ENCODE measurements at regions not wholly inside any gene's neighbourhood (a gene's known extent, or its start where the extent isn't known, plus 50 kb on each side); places are given as distances from the start of the nearest gene placed in this dataset.

DNA sequence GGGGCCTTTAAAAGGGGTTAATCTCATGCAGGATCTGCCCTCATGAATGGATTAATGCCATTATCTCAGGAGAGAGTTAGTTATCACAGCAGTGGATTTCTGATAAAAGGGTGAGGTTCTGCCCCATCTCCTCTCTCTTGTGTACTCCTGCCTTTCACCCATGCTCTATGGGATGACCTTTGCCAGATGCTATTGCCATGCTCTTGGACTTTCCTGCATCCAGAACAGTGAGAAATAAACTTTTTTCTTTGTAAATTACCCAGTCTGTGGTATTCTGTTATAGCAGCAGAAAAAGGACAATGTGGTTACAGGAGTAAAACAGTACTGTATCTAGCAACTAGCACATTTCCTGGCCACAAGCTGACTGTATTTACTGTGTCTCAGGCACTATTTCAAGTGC, 58.0 kb upstream of the CCN2 start:
- Mint-ChIP-seq H3K4me3 (no peak overlapping the region), H3K27ac (no peak overlapping the region), H3K27me3 (no peaks in the 10 kb centered on the region), H3K4me1 (ENCODE audit: low read depth) (no peaks in the 10 kb centered on the region), H3K9me3 (no peaks in the 10 kb centered on the region), H3K36me3 (ENCODE audit: low read depth) (no peaks in the 10 kb centered on the region)
- ChIA-PET POLR2A (no interaction called here), CTCF (no interaction called here)
- TF ChIP-seq CTCF (IDR thresholded peaks at IDR 0.05): no peak
- H3K4me1 ChIP-seq (ENCODE audit: insufficient read depth, low read length): no peaks in the 10 kb centered on the region
- no peaks in the 10 kb centered on the region for H3K27me3 ChIP-seq (ENCODE audit: control insufficient read depth in 1 of 2, insufficient read depth in 2 of 2, low read length in 2 of 2)
- intact Hi-C loops (cut with DNase I, micrococcal nuclease): no loop called here
- H3K36me3 ChIP-seq (ENCODE audit: insufficient read depth, low read length): no peaks in the 10 kb centered on the region
- no peaks in the 10 kb centered on the region for H3K9me3 ChIP-seq (ENCODE audit: control insufficient read depth in 1 of 2, insufficient read depth in 1 of 2, low read length in 2 of 2)
- no peak for ATAC-seq (ENCODE audit: poor library complexity)
- H3K4me3 ChIP-seq (ENCODE audit: low read length): no peak overlapping the region
- no peak for DNase-seq
- H3K27ac ChIP-seq (ENCODE audit: low read depth in 1 of 2, low read length in 2 of 2): no peak overlapping the region

GRCh38 chr6:132007474-132008190, 56.5 kb upstream of the CCN2 start:
- no peaks in the 10 kb centered on the region for H3K4me1 ChIP-seq (ENCODE audit: insufficient read depth, low read length)
- no peak overlapping the region for H3K27ac ChIP-seq (ENCODE audit: low read depth in 1 of 2, low read length in 2 of 2)
- no peak overlapping the region for H3K4me3 Mint-ChIP-seq
- H3K4me3 ChIP-seq (ENCODE audit: low read length): no peak overlapping the region
- TF ChIP-seq CTCF (IDR thresholded peaks at IDR 0.05): no peak
- H3K4me1 Mint-ChIP-seq (ENCODE audit: low read depth): no peaks in the 10 kb centered on the region
- ATAC-seq (ENCODE audit: poor library complexity) (no peak), DNase-seq (no peak)
- no peaks in the 10 kb centered on the region for H3K36me3 Mint-ChIP-seq (ENCODE audit: low read depth)
- intact Hi-C loops (cut with DNase I, micrococcal nuclease): no loop called here
- CTCF ChIA-PET: interaction anchor here (1.3 kb wide), 2 partner anchors 9 to 11 kb away, joined by 3 read pairs; no protein-coding TSS in a partner anchor
- H3K27me3 ChIP-seq (ENCODE audit: control insufficient read depth in 1 of 2, insufficient read depth in 2 of 2, low read length in 2 of 2): no peaks in the 10 kb centered on the region
- H3K27ac Mint-ChIP-seq: no peak overlapping the region
- no peaks in the 10 kb centered on the region for H3K27me3 Mint-ChIP-seq
- H3K9me3 ChIP-seq (ENCODE audit: control insufficient read depth in 1 of 2, insufficient read depth in 1 of 2, low read length in 2 of 2): no peaks in the 10 kb centered on the region
- POLR2A ChIA-PET: no interaction called here
- no peaks in the 10 kb centered on the region for H3K36me3 ChIP-seq (ENCODE audit: insufficient read depth, low read length)
- peaks cover 2% of the 10 kb centered on the region for H3K9me3 Mint-ChIP-seq

GRCh38 chr6:132005178-132005577, 54.0 kb upstream of the CCN2 start:
- ChIA-PET CTCF (no interaction called here), POLR2A (no interaction called here)
- TF ChIP-seq CTCF (IDR thresholded peaks at IDR 0.05): no peak
- Histone ChIP-seq H3K27me3 (ENCODE audit: control insufficient read depth in 1 of 2, insufficient read depth in 2 of 2, low read length in 2 of 2) (no peaks in the 10 kb centered on the region), H3K4me1 (ENCODE audit: insufficient read depth, low read length) (no peaks in the 10 kb centered on the region), H3K27ac (ENCODE audit: low read depth in 1 of 2, low read length in 2 of 2) (no peak overlapping the region), H3K36me3 (ENCODE audit: insufficient read depth, low read length) (no peaks in the 10 kb centered on the region), H3K4me3 (ENCODE audit: low read length) (no peak overlapping the region), H3K9me3 (ENCODE audit: control insufficient read depth in 1 of 2, insufficient read depth in 1 of 2, low read length in 2 of 2) (no peaks in the 10 kb centered on the region)
- no peak overlapping the region for H3K27ac Mint-ChIP-seq
- no peak for ATAC-seq (ENCODE audit: poor library complexity)
- peaks cover 2% of the 10 kb centered on the region for H3K9me3 Mint-ChIP-seq
- intact Hi-C loops (cut with DNase I, micrococcal nuclease): no loop called here
- no peaks in the 10 kb centered on the region for H3K36me3 Mint-ChIP-seq (ENCODE audit: low read depth)
- H3K4me3 Mint-ChIP-seq: no peak overlapping the region
- H3K4me1 Mint-ChIP-seq (ENCODE audit: low read depth): no peaks in the 10 kb centered on the region
- no peaks in the 10 kb centered on the region for H3K27me3 Mint-ChIP-seq
- DNase-seq: no peak
